ENCODE measurements at regions not wholly inside any gene's neighbourhood (a gene's known extent, or its start where the extent isn't known, plus 50 kb on each side); places are given as distances from the start of the nearest gene placed in this dataset.
"Not testable (repeated sequence)": the region's sequence is repeated elsewhere in the genome, so short reads cannot be mapped to it uniquely, and the experiment has no call there.

GRCh38 chr20:36082315-36082915, 72.1 kb upstream of the EPB41L1 start:
- DNase-seq: no peak

GRCh38 chr20:36083200-36083599, 71.3 kb upstream of the EPB41L1 start:
- DNase-seq: not testable (repeated sequence)

GRCh38 chr20:36084356-36084755, 70.2 kb upstream of the EPB41L1 start:
- no peak for DNase-seq

- no peak for DNase-seq
These were observed 69.5 kb upstream of the EPB41L1 start for GRCh38 chr20:36084897-36085613.

GRCh38 chr20:36085686-36086267, 68.8 kb upstream of the EPB41L1 start:
- DNase-seq: no peak

GRCh38 chr20:36086767-36087166, 67.8 kb upstream of the EPB41L1 start:
- DNase-seq: no peak

- DNase-seq: no peak
These were observed 64.3 kb upstream of the EPB41L1 start for GRCh38 chr20:36090223-36090622.

GRCh38 chr20:36091561-36092397, 62.8 kb upstream of the EPB41L1 start:
- DNase-seq: no peak

- DNase-seq: no peak
These were observed 62.0 kb upstream of the EPB41L1 start for GRCh38 chr20:36092398-36093024.

- DNase-seq: peak in 4 of 6 experiments; percentile 11 to 49 (median 34)
These were observed 61.3 kb upstream of the EPB41L1 start for GRCh38 chr20:36093025-36093803.

GRCh38 chr20:36093804-36094145, 60.8 kb upstream of the EPB41L1 start:
- no peak for DNase-seq

- no peak for DNase-seq
These were observed 60.0 kb upstream of the EPB41L1 start for GRCh38 chr20:36094497-36094896.

- no peak for DNase-seq
These were observed 58.1 kb upstream of the EPB41L1 start for GRCh38 chr20:36096435-36096834.

- no peak for DNase-seq
These were observed 57.0 kb upstream of the EPB41L1 start for GRCh38 chr20:36097337-36098151.

- no peak for DNase-seq
These were observed 56.2 kb upstream of the EPB41L1 start for GRCh38 chr20:36098364-36098763.

- no peak for DNase-seq
These were observed 55.4 kb upstream of the EPB41L1 start for GRCh38 chr20:36099106-36099505.

- no peak for DNase-seq
These were observed 53.3 kb upstream of the EPB41L1 start for GRCh38 chr20:36101192-36101591.

GRCh38 chr20:36102306-36102705, 52.2 kb upstream of the EPB41L1 start:
- DNase-seq: no peak

GRCh38 chr20:36102809-36103596, 51.5 kb upstream of the EPB41L1 start:
- DNase-seq: no peak

- DNase-seq: no peak
These were observed 50.3 kb upstream of the EPB41L1 start for GRCh38 chr20:36104244-36104643.

Measured in stimulated activated naive CD4-positive, alpha-beta T cell (primary cell).